T47D (cell line): ENCODE measurements at regions not wholly inside any gene's neighbourhood (a gene's known extent, or its start where the extent isn't known, plus 50 kb on each side); places are given as distances from the start of the nearest gene placed in this dataset.
"Not testable (repeated sequence)": the region's sequence is repeated elsewhere in the genome, so short reads cannot be mapped to it uniquely, and the experiment has no call there.

Source experiments
- DNase-seq, 2 experiments: peaks; one replicate each; pipeline versions ENCODE4 v3.0.0 to v3.0.0-alpha.2; 2011 to 2012; ENCODE audit warnings: low read depth in 1 of 2, low spot score in 1 of 2
- JUND ChIP-seq: IDR thresholded peaks from 2 replicates; pipeline ENCODE4 v1.6.1; 2012; ENCODE audit warnings: low read depth
- in situ Hi-C: cut with HindIII; loops from 2 replicates; pipeline ENCODE4 v1.10.0; 2016; ENCODE audit warnings: low sequenced_read_pairs, low pct_unique_long_range_greater_than_20kb

DNA sequence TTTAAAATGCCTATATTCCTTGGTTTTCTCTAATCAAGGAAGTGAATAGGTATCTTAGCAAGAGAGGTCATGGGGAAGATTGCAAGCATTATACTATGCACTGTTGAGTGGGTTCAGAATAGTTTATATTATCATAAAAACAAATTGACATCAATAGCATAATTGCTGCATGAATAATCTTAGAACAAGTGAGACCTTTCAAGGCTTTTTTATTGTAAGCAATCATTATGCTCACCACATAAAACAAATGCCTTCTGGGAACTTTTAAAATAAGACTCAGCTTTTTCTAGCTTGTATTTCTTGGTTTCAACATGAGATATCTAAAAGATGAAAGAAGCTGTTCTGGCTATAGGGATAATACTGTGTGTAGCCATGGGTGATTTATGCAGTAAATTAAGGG lies 135.6 kb upstream of the ZC3H12C start:
- DNase-seq: no peak
- in situ Hi-C loops: no loop called here
- TF ChIP-seq JUND: no peak

DNA sequence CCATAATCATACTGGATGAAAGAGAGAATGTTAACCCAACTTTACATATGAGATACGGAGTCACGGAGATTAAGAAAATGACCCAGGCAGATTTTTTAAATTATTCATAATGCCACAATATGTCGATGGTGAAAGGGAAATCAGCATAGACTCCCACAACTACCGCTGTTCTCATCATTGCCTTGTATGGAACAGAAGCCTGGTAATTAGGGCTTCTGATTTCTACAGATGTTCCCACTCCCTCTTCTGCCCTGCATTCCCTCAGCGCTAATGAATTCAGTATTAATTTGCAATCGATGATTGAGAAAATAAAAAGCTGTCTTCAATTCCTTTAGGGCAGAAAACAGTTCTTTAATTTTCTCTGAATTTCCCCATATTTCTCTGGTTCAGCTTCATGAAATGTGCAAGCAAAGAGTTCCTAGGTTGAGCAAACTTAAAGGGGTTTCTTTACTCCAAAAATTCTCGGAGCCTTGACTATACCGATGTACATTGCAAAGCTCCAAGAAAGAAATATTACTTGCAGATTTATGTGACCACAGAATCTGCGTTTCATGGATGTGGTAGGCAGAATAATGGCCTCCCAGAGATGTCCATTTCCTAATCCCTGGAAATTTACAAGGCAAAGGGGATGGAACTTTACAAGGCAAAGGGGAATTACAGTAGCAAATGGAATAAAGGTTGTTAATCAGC lies 134.9 kb upstream of the ZC3H12C start:
- no peak for TF ChIP-seq JUND
- no peak for DNase-seq
- in situ Hi-C loops: no loop called here

DNA sequence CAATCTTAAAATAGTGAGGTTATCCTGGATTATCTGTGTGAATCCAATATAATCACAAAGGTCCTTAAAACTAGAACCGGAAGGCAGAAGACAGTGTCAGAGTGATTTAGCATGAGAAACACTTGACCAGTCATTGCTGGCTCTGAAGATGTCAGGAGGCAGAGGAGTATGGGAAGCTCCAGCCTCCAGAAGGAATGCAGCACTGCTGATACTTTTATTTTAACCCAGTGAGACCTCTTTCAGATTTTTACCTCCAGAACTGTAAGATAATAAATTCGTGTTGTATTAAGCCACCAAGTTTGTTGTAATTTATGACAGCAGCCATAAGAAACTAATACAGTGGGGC lies 134.4 kb upstream of the ZC3H12C start:
- DNase-seq: no peak
- in situ Hi-C loops: no loop called here
- no peak for TF ChIP-seq JUND

DNA sequence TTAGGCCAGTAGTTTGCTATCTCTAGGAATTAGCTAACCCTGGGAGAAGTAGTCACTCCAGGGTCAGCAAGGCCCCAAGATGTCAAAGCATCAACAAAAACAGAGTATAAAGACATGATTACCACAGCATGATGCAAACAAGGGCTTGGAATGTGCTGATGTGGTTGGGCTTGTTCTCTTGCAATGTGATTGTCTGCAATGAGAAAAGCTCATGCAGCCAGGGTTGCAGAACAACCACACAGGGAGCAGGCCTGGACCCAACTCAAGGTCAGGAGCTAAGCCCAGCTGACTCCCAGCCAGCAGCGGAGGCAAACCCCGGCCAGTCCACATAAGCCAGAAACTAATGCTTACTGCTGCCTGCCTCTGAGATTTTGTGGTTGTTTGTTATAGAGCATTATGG lies 132.4 kb upstream of the ZC3H12C start:
- no peak for TF ChIP-seq JUND
- no peak for DNase-seq
- in situ Hi-C loops: no loop called here

DNA sequence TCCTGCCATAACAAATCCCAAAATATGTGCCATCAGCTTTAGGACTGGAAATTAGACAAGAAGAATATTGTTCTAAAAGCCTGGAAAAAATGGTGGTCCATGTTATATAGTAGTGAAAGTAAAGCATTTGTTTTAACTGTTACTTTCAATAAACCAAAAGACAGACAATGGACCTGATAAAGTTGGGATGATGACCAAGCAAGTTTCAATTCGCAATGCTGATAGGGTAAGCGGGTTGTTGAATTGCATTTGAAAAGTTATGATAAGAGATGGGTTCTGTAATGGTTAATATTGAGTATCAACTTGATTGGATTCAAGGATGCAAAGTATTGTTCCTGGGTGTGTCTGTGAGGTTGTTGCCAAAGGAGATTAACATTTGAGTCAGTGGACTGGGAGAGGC lies 131.9 kb upstream of the ZC3H12C start:
- in situ Hi-C loops: no loop called here
- DNase-seq: no peak
- no peak for TF ChIP-seq JUND

DNA sequence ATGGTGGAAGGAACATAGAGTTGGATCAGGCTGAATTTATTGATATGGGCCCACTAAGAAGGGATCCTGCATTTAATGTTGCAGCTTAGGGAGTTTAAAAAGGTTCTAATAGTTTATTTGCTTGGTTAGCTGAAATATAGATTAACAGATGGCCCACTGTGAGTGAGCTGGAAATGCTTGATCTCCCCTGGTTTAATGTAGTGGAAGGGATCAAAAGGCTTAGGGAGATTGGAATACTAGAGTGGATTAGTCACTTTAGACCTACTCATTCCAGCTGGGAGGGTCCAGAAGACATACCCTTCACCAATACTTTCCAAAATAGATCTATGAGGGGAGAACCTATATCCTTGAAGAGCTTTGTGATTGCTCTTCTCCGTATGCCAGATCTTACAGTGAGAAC lies 130.1 kb upstream of the ZC3H12C start:
- no peak for TF ChIP-seq JUND
- DNase-seq: no peak
- in situ Hi-C loops: no loop called here

DNA sequence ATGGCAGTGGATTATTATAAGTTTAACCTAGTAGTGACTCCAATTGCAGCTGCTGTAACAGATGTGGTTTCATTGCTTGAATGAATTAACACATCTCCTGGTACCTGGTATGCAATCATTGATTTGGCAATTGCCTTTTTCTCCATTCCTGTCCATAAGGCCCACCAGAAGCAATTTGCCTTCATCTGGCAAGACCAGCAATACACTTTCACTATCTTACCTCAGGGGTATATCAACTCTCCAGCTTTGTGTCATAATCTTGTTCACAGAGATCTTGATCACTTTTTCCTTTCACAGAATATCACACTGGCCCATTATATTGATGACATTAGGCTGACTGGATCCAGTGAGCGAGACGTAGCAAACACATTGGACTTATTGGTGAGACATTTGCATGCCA lies 128.7 kb upstream of the ZC3H12C start:
- no peak for DNase-seq
- in situ Hi-C loops: no loop called here
- no peak for TF ChIP-seq JUND

DNA sequence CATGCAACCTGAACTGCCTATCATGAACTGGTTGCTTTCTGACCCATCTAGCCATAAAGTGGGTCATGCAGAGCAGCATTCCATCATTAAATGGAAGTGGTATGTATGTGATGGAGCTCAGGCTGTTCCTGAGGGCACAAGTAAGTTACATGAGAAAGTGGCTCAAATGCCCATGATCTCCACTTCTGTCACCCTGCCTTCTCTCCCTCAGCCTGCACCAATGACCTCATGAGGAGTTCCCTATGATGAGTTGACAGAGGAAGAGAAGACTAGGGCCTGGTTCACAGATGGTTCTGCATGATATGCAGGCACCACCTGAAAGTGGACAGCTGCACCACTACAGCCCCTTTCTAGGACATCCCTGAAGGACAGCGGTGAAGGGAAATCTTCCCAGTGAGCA lies 127.7 kb upstream of the ZC3H12C start:
- in situ Hi-C loops, DNase-seq: not testable (repeated sequence)

DNA sequence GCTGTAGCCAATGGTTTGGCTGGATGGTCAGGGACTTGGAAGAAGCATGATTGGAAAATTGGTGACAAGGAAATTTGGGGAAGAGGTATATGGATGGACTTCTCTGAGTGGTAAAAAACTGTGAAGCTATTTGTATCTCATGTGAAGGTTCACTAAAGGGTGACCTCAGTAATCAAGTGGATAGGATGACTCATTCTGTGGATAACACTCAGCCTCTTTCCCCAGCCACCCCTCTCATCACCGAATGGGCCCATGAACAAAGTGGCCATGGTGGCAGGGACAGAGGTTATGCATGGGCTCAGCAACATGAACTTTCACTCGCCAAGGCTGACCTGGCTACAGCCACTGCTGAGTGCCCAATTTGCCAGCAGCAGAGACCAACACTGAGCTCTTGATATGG lies 127.3 kb upstream of the ZC3H12C start:
- in situ Hi-C loops, DNase-seq: not testable (repeated sequence)

DNA sequence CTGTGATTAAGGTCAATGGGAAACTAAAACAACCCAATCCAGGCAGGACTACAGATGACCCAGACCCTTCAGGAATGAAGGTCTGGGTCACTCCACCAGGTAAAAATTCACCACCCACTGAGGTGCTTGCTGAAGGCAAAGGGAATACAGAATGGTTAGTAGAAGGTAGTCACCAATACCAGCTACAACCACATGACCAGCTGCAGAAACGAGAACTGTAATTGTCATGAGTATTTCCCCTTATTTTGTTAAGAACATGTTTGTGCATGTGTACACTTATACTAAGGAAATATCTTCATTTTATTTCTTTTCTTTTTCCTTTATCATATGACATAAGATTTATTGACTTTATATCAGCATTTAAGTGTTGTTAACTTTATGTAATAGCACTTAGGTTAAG lies 126.1 kb upstream of the ZC3H12C start:
- in situ Hi-C loops, DNase-seq: not testable (repeated sequence)

DNA sequence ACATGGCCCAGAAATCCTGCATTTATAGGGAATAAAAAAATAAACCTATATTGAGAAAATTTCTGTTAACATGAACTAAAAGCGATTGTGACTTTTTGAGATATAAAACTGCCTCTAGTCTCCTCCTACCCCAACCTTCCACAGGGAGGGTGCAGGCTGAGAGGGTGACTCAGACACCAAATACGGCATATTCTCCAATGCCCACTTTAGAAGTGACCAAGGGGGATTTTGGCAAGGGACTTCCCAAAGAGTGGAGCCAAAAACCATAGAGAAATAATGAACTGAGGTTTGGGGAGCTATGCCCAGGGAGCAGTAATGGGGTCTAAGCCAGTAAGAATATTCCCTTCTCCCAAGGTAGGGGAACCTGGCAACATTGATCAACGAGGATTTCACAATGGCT lies 124.9 kb upstream of the ZC3H12C start:
- no peak for DNase-seq
- no peak for TF ChIP-seq JUND
- in situ Hi-C loops: no loop called here

DNA sequence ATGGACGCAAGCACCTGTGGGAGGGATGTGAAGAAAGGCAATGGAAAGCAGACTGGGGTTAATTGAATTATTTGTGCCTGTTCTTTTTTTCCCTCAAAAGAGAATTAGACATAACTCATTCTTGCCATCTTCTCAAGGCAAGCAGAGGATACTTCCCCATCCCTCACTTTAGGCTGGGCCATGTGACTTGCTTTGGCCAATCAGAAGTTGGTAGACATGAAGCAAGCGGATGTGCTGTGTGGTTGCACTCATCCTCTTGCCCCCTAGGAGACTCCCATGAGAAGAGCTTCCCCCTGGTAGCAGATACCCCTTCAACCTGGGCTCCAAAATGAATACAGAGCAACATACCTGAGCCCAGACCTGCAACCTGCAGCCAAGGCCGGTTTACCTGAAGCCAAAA lies 124.4 kb upstream of the ZC3H12C start:
- no peak for DNase-seq
- in situ Hi-C loops: no loop called here
- TF ChIP-seq JUND: no peak

DNA sequence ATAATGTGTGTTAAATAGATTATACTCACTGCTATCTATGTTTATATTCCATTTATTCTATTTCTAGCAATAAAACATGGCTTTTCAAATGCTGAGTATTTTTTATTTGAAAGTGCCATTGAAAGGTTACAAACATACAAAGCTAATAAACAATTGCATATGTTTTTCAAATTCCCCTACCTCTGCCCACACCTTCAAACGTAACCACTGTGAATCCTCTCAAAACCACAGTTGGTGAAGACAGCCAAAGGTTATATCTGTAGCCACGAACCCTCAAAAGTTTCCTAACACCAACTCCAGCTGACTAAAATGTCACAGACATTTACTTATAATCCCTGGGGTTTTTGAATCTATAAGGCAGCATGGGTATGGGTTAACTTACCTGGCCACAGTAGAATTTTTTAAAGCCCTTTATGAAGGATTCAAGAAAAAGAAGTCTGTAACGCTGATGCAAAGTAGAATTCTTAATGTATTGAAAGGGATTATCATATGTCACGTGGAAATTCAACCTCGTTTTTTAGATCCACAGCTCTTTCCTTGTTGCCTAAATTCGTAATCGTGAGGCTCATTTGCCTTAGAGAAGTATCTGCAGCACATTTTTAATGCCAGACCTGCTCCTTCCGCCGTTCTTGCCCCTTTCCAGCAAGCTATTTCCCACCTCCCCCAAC lies 122.5 kb upstream of the ZC3H12C start:
- TF ChIP-seq JUND: no peak
- in situ Hi-C loops: no loop called here
- DNase-seq: no peak

DNA sequence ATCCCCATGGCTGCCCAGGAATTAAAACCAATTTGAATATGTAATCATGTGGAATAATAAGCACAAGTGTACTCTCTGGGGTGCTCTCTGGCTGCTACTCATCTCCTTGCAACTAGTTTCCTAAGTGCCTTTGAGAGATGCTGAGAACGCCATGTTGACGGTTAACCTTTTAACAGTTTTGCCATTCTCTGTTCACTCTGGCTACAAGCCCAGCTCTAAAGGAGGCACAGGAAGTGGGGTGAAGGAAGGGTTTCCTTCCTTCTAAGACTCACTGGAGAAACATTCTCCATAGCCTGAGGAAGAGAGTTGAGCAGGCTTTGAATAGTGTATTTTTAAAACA lies 122.0 kb upstream of the ZC3H12C start:
- DNase-seq: no peak
- in situ Hi-C loops: no loop called here
- no peak for TF ChIP-seq JUND
